Mesendoderm (in vitro differentiated cells): ENCODE measurements at regions not wholly inside any gene's neighbourhood (a gene's known extent, or its start where the extent isn't known, plus 50 kb on each side); places are given as distances from the start of the nearest gene placed in this dataset.

Source experiments
- DNase-seq: peaks from one replicate; pipeline ENCODE4 v3.0.0; 2013
- H2AK5ac ChIP-seq: 2 replicates; pipeline ENCODE4 v1.6.1; 2013; ENCODE audit warnings: low read length, inconsistent platforms
- H2BK120ac ChIP-seq: 2 replicates; pipeline ENCODE4 v1.6.1; 2013; ENCODE audit warnings: low read depth, mild to moderate bottlenecking, low read length, moderate library complexity, mixed read lengths
- H2BK15ac ChIP-seq: replicated peaks from 2 replicates; pipeline ENCODE4 v1.6.1; 2013; ENCODE audit warnings: low read depth, mild to moderate bottlenecking, moderate library complexity
- H2BK5ac ChIP-seq: 2 replicates; pipeline ENCODE4 v1.6.1; 2013; ENCODE audit warnings: low read length, inconsistent platforms
- H3K18ac ChIP-seq: 2 replicates; pipeline ENCODE4 v1.6.1; 2013; ENCODE audit warnings: mild to moderate bottlenecking, low read length, mixed read lengths
- H3K23ac ChIP-seq: one replicate; pipeline ENCODE4 v1.6.1; 2013; ENCODE audit warnings: low read length
- H3K27ac ChIP-seq: 2 replicates; pipeline ENCODE4 v1.5.1; 2013; ENCODE audit warnings: low read depth, mild to moderate bottlenecking, inconsistent platforms, low read length, moderate library complexity
- H3K27me3 ChIP-seq: 2 replicates; pipeline ENCODE4 v1.6.1; 2013; ENCODE audit warnings: low read length, control low read depth, mild to moderate bottlenecking, inconsistent platforms; ENCODE audit not compliant: insufficient read depth, poor library complexity
- H3K36me3 ChIP-seq: 2 replicates; pipeline ENCODE4 v1.6.1; 2013; ENCODE audit warnings: low read length, inconsistent platforms; ENCODE audit not compliant: control insufficient read depth, insufficient read depth
- H3K4ac ChIP-seq: one replicate; pipeline ENCODE4 v1.6.1; 2013; ENCODE audit warnings: low read depth, mild to moderate bottlenecking, low read length, moderate library complexity
- H3K4me1 ChIP-seq: 2 replicates; pipeline ENCODE4 v1.6.1; 2013; ENCODE audit warnings: low read depth, low read length, inconsistent platforms; ENCODE audit not compliant: control insufficient read depth
- H3K4me2 ChIP-seq: 2 replicates; pipeline ENCODE4 v1.6.1; 2013; ENCODE audit warnings: low read length
- H3K4me3 ChIP-seq: 2 replicates; pipeline ENCODE4 v1.5.1; 2013; ENCODE audit warnings: mild to moderate bottlenecking, low read length
- H3K56ac ChIP-seq: one replicate; pipeline ENCODE4 v1.6.1; 2013; ENCODE audit warnings: low read length
- H3K79me1 ChIP-seq: 2 replicates; pipeline ENCODE4 v1.6.1; 2013; ENCODE audit warnings: low read length, inconsistent platforms
- H3K79me2 ChIP-seq: 2 replicates; pipeline ENCODE4 v1.6.1; 2013; ENCODE audit warnings: mild to moderate bottlenecking, low read length; ENCODE audit not compliant: control insufficient read depth, insufficient read depth
- H3K9ac ChIP-seq: 2 replicates; pipeline ENCODE4 v1.6.1; 2013; ENCODE audit warnings: low read length, inconsistent platforms
- H4K5ac ChIP-seq: one replicate; pipeline ENCODE4 v1.6.1; 2013; ENCODE audit warnings: low read length
- H4K8ac ChIP-seq: one replicate; pipeline ENCODE4 v1.6.1; 2013; ENCODE audit warnings: low read depth, mild to moderate bottlenecking, control low read depth, low read length, moderate library complexity
- WGBS: extraction: QIAGEN DNeasy Blood & Tissue Kit; methylation state at CpG from one replicate; pipeline ENCODE4 v1.1.7; 2013; ENCODE audit warnings: low lambda C conversion rate, missing lambda C conversion rate; ENCODE audit not compliant: insufficient coverage; ENCODE audit errors: extremely low coverage; 5-methylcytosine and 5-hydroxymethylcytosine counted together

- Histone ChIP-seq H3K18ac (no peak overlapping the region), H3K27ac (no peak overlapping the region), H4K5ac (no peak overlapping the region), H3K4me2 (no peak overlapping the region), H3K36me3 (no peaks in the 10 kb centered on the region), H3K9ac (no peak overlapping the region), H2BK5ac (no peak overlapping the region), H3K27me3 (no peaks in the 10 kb centered on the region), H3K4me3 (no peak overlapping the region), H2BK15ac (no peak overlapping the region), H3K79me2 (no peaks in the 10 kb centered on the region), H4K8ac (no peak overlapping the region), H2BK120ac (no peak overlapping the region), H3K4me1 (no peaks in the 10 kb centered on the region), H3K79me1 (no peaks in the 10 kb centered on the region), H3K56ac (no peak overlapping the region), H2AK5ac (no peak overlapping the region), H3K4ac (no peak overlapping the region), H3K23ac (no peak overlapping the region)
- DNase-seq = no peak
- no CpG with 5 or more reads among the region's 3 CpGs for WGBS
These were observed 146.1 kb upstream of the NOL4 start for GRCh38 chr18:34370704-34371395.

GRCh38 chr18:34380326-34380725 is 155.6 kb upstream of the NOL4 start:
- peak; percentile 11 for DNase-seq
- no peaks in the 10 kb centered on the region for H3K36me3 ChIP-seq
- H3K4me1 ChIP-seq = no peaks in the 10 kb centered on the region
- H3K27me3 ChIP-seq = no peaks in the 10 kb centered on the region
- H2AK5ac ChIP-seq = no peak overlapping the region
- no peak overlapping the region for H3K4me2 ChIP-seq
- H3K27ac ChIP-seq = no peak overlapping the region
- H4K5ac ChIP-seq = no peak overlapping the region
- no peak overlapping the region for H3K23ac ChIP-seq
- no peak overlapping the region for H2BK15ac ChIP-seq
- H3K79me1 ChIP-seq = no peaks in the 10 kb centered on the region
- H2BK5ac ChIP-seq = no peak overlapping the region
- H3K56ac ChIP-seq = no peak overlapping the region
- no peak overlapping the region for H2BK120ac ChIP-seq
- H3K4me3 ChIP-seq = no peak overlapping the region
- H3K18ac ChIP-seq = no peak overlapping the region
- no peak overlapping the region for H3K9ac ChIP-seq
- no peak overlapping the region for H4K8ac ChIP-seq
- WGBS = no CpG with 5 or more reads among the region's 1 CpG
- H3K79me2 ChIP-seq = no peaks in the 10 kb centered on the region
- H3K4ac ChIP-seq = no peak overlapping the region

GRCh38 chr18:34385311-34385710 is 160.6 kb upstream of the NOL4 start:
- H2BK5ac ChIP-seq = no peak overlapping the region
- no peaks in the 10 kb centered on the region for H3K27me3 ChIP-seq
- no peak overlapping the region for H3K23ac ChIP-seq
- H4K8ac ChIP-seq = no peak overlapping the region
- no peaks in the 10 kb centered on the region for H3K79me2 ChIP-seq
- no peak overlapping the region for H2AK5ac ChIP-seq
- H3K79me1 ChIP-seq = no peaks in the 10 kb centered on the region
- no peak overlapping the region for H4K5ac ChIP-seq
- no peak overlapping the region for H2BK15ac ChIP-seq
- H3K18ac ChIP-seq = no peak overlapping the region
- DNase-seq = no peak
- H3K4me2 ChIP-seq = no peak overlapping the region
- H3K36me3 ChIP-seq = no peaks in the 10 kb centered on the region
- no peak overlapping the region for H3K9ac ChIP-seq
- H2BK120ac ChIP-seq = no peak overlapping the region
- no peak overlapping the region for H3K27ac ChIP-seq
- H3K56ac ChIP-seq = no peak overlapping the region
- no peaks in the 10 kb centered on the region for H3K4me1 ChIP-seq
- no peak overlapping the region for H3K4ac ChIP-seq
- no peak overlapping the region for H3K4me3 ChIP-seq

GRCh38 chr18:34386803-34387202 is 162.1 kb upstream of the NOL4 start:
- H3K4me1 ChIP-seq = no peaks in the 10 kb centered on the region
- no peak overlapping the region for H3K56ac ChIP-seq
- H3K36me3 ChIP-seq = no peaks in the 10 kb centered on the region
- no peak overlapping the region for H3K23ac ChIP-seq
- no peaks in the 10 kb centered on the region for H3K27me3 ChIP-seq
- no peak overlapping the region for H3K4me2 ChIP-seq
- DNase-seq = no peak
- H2BK120ac ChIP-seq = no peak overlapping the region
- no peak overlapping the region for H3K4ac ChIP-seq
- no peak overlapping the region for H2BK15ac ChIP-seq
- no peak overlapping the region for H3K4me3 ChIP-seq
- no peak overlapping the region for H4K5ac ChIP-seq
- no peak overlapping the region for H3K27ac ChIP-seq
- H3K79me1 ChIP-seq = no peaks in the 10 kb centered on the region
- no peaks in the 10 kb centered on the region for H3K79me2 ChIP-seq
- WGBS = no CpG with 5 or more reads among the region's 6 CpGs
- no peak overlapping the region for H2AK5ac ChIP-seq
- H2BK5ac ChIP-seq = no peak overlapping the region
- no peak overlapping the region for H3K18ac ChIP-seq
- H4K8ac ChIP-seq = no peak overlapping the region
- H3K9ac ChIP-seq = no peak overlapping the region

GRCh38 chr18:34397286-34397896 is 172.7 kb upstream of the NOL4 start:
- no peaks in the 10 kb centered on the region for H3K4me1 ChIP-seq
- H3K27ac ChIP-seq = no peak overlapping the region
- no peaks in the 10 kb centered on the region for H3K79me2 ChIP-seq
- H2BK15ac ChIP-seq = no peak overlapping the region
- no peak overlapping the region for H2AK5ac ChIP-seq
- no peak overlapping the region for H3K23ac ChIP-seq
- no peak overlapping the region for H3K56ac ChIP-seq
- H3K36me3 ChIP-seq = no peaks in the 10 kb centered on the region
- no CpG with 5 or more reads among the region's 2 CpGs for WGBS
- H2BK5ac ChIP-seq = no peak overlapping the region
- DNase-seq = no peak
- no peak overlapping the region for H3K4me2 ChIP-seq
- no peak overlapping the region for H3K4ac ChIP-seq
- no peak overlapping the region for H4K5ac ChIP-seq
- no peak overlapping the region for H3K4me3 ChIP-seq
- no peak overlapping the region for H3K9ac ChIP-seq
- H3K18ac ChIP-seq = no peak overlapping the region
- H3K27me3 ChIP-seq = no peaks in the 10 kb centered on the region
- H3K79me1 ChIP-seq = no peaks in the 10 kb centered on the region
- H4K8ac ChIP-seq = no peak overlapping the region
- no peak overlapping the region for H2BK120ac ChIP-seq

GRCh38 chr18:34399892-34400291 is 175.2 kb upstream of the NOL4 start:
- no peaks in the 10 kb centered on the region for H3K79me2 ChIP-seq
- no peak overlapping the region for H3K56ac ChIP-seq
- no peak overlapping the region for H3K4me3 ChIP-seq
- no peak overlapping the region for H3K18ac ChIP-seq
- no peak overlapping the region for H2AK5ac ChIP-seq
- no peak overlapping the region for H3K9ac ChIP-seq
- no peak overlapping the region for H2BK120ac ChIP-seq
- H3K27me3 ChIP-seq = no peaks in the 10 kb centered on the region
- H3K79me1 ChIP-seq = no peaks in the 10 kb centered on the region
- H4K8ac ChIP-seq = no peak overlapping the region
- H2BK15ac ChIP-seq = no peak overlapping the region
- H3K36me3 ChIP-seq = no peaks in the 10 kb centered on the region
- no CpG with 5 or more reads among the region's 3 CpGs for WGBS
- no peak for DNase-seq
- H3K27ac ChIP-seq = no peak overlapping the region
- H4K5ac ChIP-seq = no peak overlapping the region
- no peak overlapping the region for H3K4ac ChIP-seq
- no peak overlapping the region for H2BK5ac ChIP-seq
- no peaks in the 10 kb centered on the region for H3K4me1 ChIP-seq
- H3K4me2 ChIP-seq = no peak overlapping the region
- H3K23ac ChIP-seq = no peak overlapping the region
